H1 (cell line): ENCODE measurements at regions not wholly inside any gene's neighbourhood (a gene's known extent, or its start where the extent isn't known, plus 50 kb on each side); places are given as distances from the start of the nearest gene placed in this dataset.
"Not testable (repeated sequence)": the region's sequence is repeated elsewhere in the genome, so short reads cannot be mapped to it uniquely, and the experiment has no call there.

Experiments used
- CTCF ChIA-PET: fragments of 300-600 bp; sonication (Branson Sonifier 250); formaldehyde crosslinking; loops from one replicate; lab custom pipeline; 2021; ENCODE audit not compliant: partially characterized antibody; lab: Charles Lee
- POLR2A ChIA-PET: fragments of 300-600 bp; sonication (Branson Sonifier 250); formaldehyde crosslinking; loops from one replicate; lab custom pipeline; 2021; ENCODE audit warnings: inconsistent platforms; ENCODE audit not compliant: partially characterized antibody; lab: Charles Lee
- DNase-seq, 2 experiments: peaks; one replicate each; pipeline versions ENCODE4 v3.0.0 to v3.0.0-alpha.2; 2010 to 2022; ENCODE audit warnings: low spot score in 2 of 2, low read depth in 1 of 2, mixed read lengths in 1 of 2
- FAIRE-seq: peaks from 2 replicates; lab custom pipeline; 2011; peaks lifted over from hg19 to GRCh38; lab: Jason Lieb, UNC
- H2AFZ ChIP-seq: 2 replicates; pipeline ENCODE4 v1.8.1; 2012; ENCODE audit warnings: low read length, inconsistent platforms
- H2AK5ac ChIP-seq: 2 replicates; pipeline ENCODE4 v1.6.1; 2013; ENCODE audit warnings: low read depth, low read length
- H2BK120ac ChIP-seq: replicated peaks from 2 replicates; pipeline ENCODE3; 2013; ENCODE audit warnings: low read depth, low read length, inconsistent platforms
- H2BK12ac ChIP-seq: 2 replicates; pipeline ENCODE4 v1.6.1; 2013; ENCODE audit warnings: low read depth, low read length
- H2BK15ac ChIP-seq: 2 replicates; pipeline ENCODE4 v1.6.1; 2013; ENCODE audit warnings: low read length
- H2BK20ac ChIP-seq: 2 replicates; pipeline ENCODE4 v1.6.1; 2013; ENCODE audit warnings: low read length
- H2BK5ac ChIP-seq: 2 replicates; pipeline ENCODE4 v1.6.1; 2013; ENCODE audit warnings: low read depth, low read length
- H3K14ac ChIP-seq: 2 replicates; pipeline ENCODE4 v1.6.1; 2013; ENCODE audit warnings: inconsistent platforms; ENCODE audit not compliant: insufficient read length
- H3K18ac ChIP-seq: 2 replicates; pipeline ENCODE4 v1.6.1; 2013; ENCODE audit warnings: low read length; ENCODE audit errors: extremely low read depth
- H3K23ac ChIP-seq: 2 replicates; pipeline ENCODE4 v1.6.1; 2013; ENCODE audit warnings: inconsistent platforms; ENCODE audit not compliant: insufficient read length
- H3K23me2 ChIP-seq: 2 replicates; pipeline ENCODE4 v1.6.1; 2013; ENCODE audit warnings: low read depth, low read length
- H3K27ac ChIP-seq: 2 replicates; pipeline ENCODE4 v1.6.1; 2011; ENCODE audit warnings: low read depth, low read length, inconsistent platforms
- H3K27me3 ChIP-seq, 4 experiments: replicated peaks in 1 of 4; 1 replicate in 1 of 4; 2 replicates in 3 of 4; pipeline versions ENCODE4 v1.6.1 to v1.8.1; 2011 to 2013; ENCODE audit warnings: low read length in 3 of 4, mild to moderate bottlenecking in 3 of 4, inconsistent platforms in 2 of 4, mixed read lengths in 2 of 4, moderate library complexity in 1 of 4; ENCODE audit not compliant: control insufficient read depth in 3 of 4, insufficient read depth in 3 of 4; ENCODE audit errors: extremely low read depth in 1 of 4
- H3K36me3 ChIP-seq, 4 experiments: 2 replicates each; pipeline versions ENCODE4 v1.6.1 to v1.8.1; 2011 to 2013; ENCODE audit warnings: mild to moderate bottlenecking in 4 of 4, low read length in 3 of 4, moderate library complexity in 2 of 4, control low read depth in 1 of 4, inconsistent platforms in 1 of 4; ENCODE audit not compliant: insufficient read depth in 4 of 4, control insufficient read depth in 2 of 4
- H3K4ac ChIP-seq: replicated peaks from 2 replicates; pipeline ENCODE3; 2013; ENCODE audit warnings: low read length, low read depth, mixed read lengths, inconsistent platforms; ENCODE audit not compliant: insufficient read length
- H3K4me1 ChIP-seq, 4 experiments: replicated peaks in 1 of 4; 1 replicate in 1 of 4; 2 replicates in 3 of 4; pipeline versions ENCODE4 v1.6.1 to v1.8.1; 2011 to 2013; ENCODE audit warnings: low read length in 3 of 4, inconsistent platforms in 2 of 4, mixed read lengths in 1 of 4; ENCODE audit not compliant: insufficient read depth in 4 of 4, control insufficient read depth in 3 of 4
- H3K4me2 ChIP-seq, 2 experiments: 2 replicates each; pipeline versions ENCODE4 v1.6.1 to v1.8.1; 2011 to 2013; ENCODE audit warnings: low read depth in 2 of 2, low read length in 2 of 2, control low read depth in 1 of 2, inconsistent platforms in 1 of 2, mild to moderate bottlenecking in 1 of 2; ENCODE audit not compliant: insufficient read depth in 1 of 2
- H3K4me3 ChIP-seq, 4 experiments: fragments of 200-600, 300-600 bp in 1 of 4; sonication (generic), shearing (Covaris generic), sonication (Bioruptor Twin) in 1 of 4; 2 replicates each; pipeline versions ENCODE4 v1.5.1 to v1.8.1; 2011 to 2016; ENCODE audit warnings: low read length in 4 of 4, low read depth in 3 of 4, control low read depth in 2 of 4, inconsistent platforms in 2 of 4, mild to moderate bottlenecking in 2 of 4, mixed read lengths in 1 of 4, moderate library complexity in 1 of 4; ENCODE audit not compliant: insufficient read depth in 2 of 4; ENCODE audit errors: extremely low read depth in 1 of 4
- H3K56ac ChIP-seq: replicated peaks from 2 replicates; pipeline ENCODE3; 2013; ENCODE audit warnings: low read depth, mild to moderate bottlenecking, mixed read lengths, low read length, inconsistent platforms; ENCODE audit not compliant: insufficient read length
- H3K79me1 ChIP-seq: 2 replicates; pipeline ENCODE4 v1.6.1; 2013; ENCODE audit warnings: low read depth, low read length, control low read depth
- H3K79me2 ChIP-seq, 2 experiments: 2 replicates each; pipeline versions ENCODE4 v1.6.1 to v1.8.1; 2012 to 2013; ENCODE audit warnings: low read length in 2 of 2, mild to moderate bottlenecking in 2 of 2, inconsistent platforms in 1 of 2; ENCODE audit not compliant: insufficient read depth in 2 of 2, control insufficient read depth in 1 of 2
- H3K9ac ChIP-seq, 4 experiments: replicated peaks in 1 of 4; 1 replicate in 1 of 4; 2 replicates in 3 of 4; pipeline versions ENCODE4 v1.6.1 to v1.8.1; 2011 to 2013; ENCODE audit warnings: low read depth in 3 of 4, low read length in 3 of 4, control low read depth in 2 of 4, mild to moderate bottlenecking in 2 of 4, moderate library complexity in 2 of 4, inconsistent platforms in 1 of 4; ENCODE audit errors: extremely low read depth in 1 of 4
- H3K9me3 ChIP-seq, 2 experiments: 2 replicates each; pipeline versions ENCODE4 v1.6.1 to v1.8.1; 2012 to 2013; ENCODE audit warnings: mild to moderate bottlenecking in 2 of 2, moderate library complexity in 2 of 2, control low read depth in 1 of 2, inconsistent platforms in 1 of 2, low read depth in 1 of 2, low read length in 1 of 2, mixed read lengths in 1 of 2; ENCODE audit not compliant: insufficient read depth in 2 of 2
- H4K20me1 ChIP-seq, 2 experiments: replicated peaks in 1 of 2; 2 replicates each; pipeline versions ENCODE3 to v1.8.1; 2011 to 2013; ENCODE audit warnings: inconsistent platforms in 2 of 2, low read length in 2 of 2, mild to moderate bottlenecking in 1 of 2; ENCODE audit not compliant: insufficient read depth in 2 of 2, control insufficient read depth in 1 of 2
- H4K5ac ChIP-seq: 2 replicates; pipeline ENCODE4 v1.6.1; 2013; ENCODE audit warnings: low read length, low read depth, mixed read lengths, inconsistent platforms; ENCODE audit not compliant: insufficient read length
- H4K8ac ChIP-seq: 2 replicates; pipeline ENCODE4 v1.8.0; 2013; ENCODE audit warnings: mild to moderate bottlenecking, moderate library complexity, low read length, inconsistent platforms; ENCODE audit not compliant: insufficient read depth; ENCODE audit errors: extremely low read depth
- H4K91ac ChIP-seq: replicated peaks from 2 replicates; pipeline ENCODE3; 2013; ENCODE audit warnings: low read length, mixed read lengths, inconsistent platforms; ENCODE audit not compliant: insufficient read length
- WGBS, 2 experiments: shearing (Covaris generic) in 1 of 2; methylation state at CpG; one replicate each; pipeline versions ENCODE4 v1.1.6 to v1.1.7; 2013 to 2015; ENCODE audit warnings: low lambda C conversion rate in 2 of 2, mixed read lengths in 2 of 2, inconsistent platforms in 1 of 2, low coverage in 1 of 2, missing lambda C conversion rate in 1 of 2; ENCODE audit not compliant: insufficient replicate concordance in 2 of 2, insufficient coverage in 1 of 2, insufficient read length in 1 of 2; ENCODE audit errors: extremely low coverage in 1 of 2, missing lambda C conversion rate in 1 of 2; 5-methylcytosine and 5-hydroxymethylcytosine counted together

DNA sequence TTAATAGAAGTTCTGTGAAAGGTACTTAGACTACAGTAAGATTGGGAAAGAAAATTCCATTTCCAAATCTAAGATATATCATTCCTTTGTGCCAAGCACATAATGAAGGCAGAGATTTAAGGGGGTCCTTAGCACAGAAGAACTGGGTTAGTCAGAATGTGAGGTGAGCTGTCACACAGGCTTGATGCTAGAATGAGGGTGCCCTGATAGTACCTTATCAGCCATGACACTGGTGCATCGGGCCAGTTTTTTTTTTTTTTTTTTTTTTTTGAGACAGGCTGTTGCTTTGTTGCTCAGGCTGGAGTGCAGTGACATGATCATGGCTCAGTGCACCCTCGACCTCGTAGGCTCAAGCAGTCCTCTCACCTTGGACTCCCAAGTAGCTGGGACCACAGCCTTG lies 2169.6 kb upstream of the DEFB115 start:
- H2AK5ac ChIP-seq, H3K79me1 ChIP-seq, H2BK5ac ChIP-seq, H3K14ac ChIP-seq, H4K5ac ChIP-seq, H4K20me1 ChIP-seq, H3K18ac ChIP-seq, H2BK12ac ChIP-seq, H3K27ac ChIP-seq, H3K4me1 ChIP-seq, H3K23ac ChIP-seq, H3K9ac ChIP-seq, POLR2A ChIA-PET, FAIRE-seq, DNase-seq, H2BK20ac ChIP-seq, H2BK15ac ChIP-seq, H3K4ac ChIP-seq, H3K4me3 ChIP-seq, H3K36me3 ChIP-seq, H4K8ac ChIP-seq, H3K56ac ChIP-seq, H4K91ac ChIP-seq, H3K23me2 ChIP-seq, H2AFZ ChIP-seq, CTCF ChIA-PET, H3K4me2 ChIP-seq, H3K79me2 ChIP-seq, H3K27me3 ChIP-seq, H2BK120ac ChIP-seq: not testable (repeated sequence)
- no CpG with 5 or more reads among the region's 3 CpGs for WGBS, 2 experiments
- peaks cover 28% of the 10 kb centered on the region in 2 experiments for H3K9me3 ChIP-seq

DNA sequence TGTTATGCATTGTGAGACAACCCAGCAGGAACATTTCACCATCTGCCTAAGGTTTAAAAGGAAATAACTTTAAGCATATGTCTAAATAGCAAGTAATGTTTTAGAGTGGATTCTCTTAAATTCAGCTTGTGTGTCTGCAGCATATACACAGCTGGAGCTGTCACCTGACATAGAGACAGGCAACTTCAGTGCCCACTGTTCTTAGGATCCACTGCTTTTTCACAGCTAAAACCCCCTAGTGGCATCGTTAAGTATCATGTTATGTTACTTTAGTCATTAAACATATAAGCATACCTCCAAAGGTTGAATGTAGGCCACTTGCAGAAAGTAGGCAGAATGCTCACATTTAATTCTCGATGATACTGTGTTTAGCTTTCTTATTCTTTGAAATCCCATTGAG lies 2169.0 kb upstream of the DEFB115 start:
- H3K14ac ChIP-seq, DNase-seq, CTCF ChIA-PET, H2BK120ac ChIP-seq, H4K5ac ChIP-seq, H3K4me2 ChIP-seq, H2BK15ac ChIP-seq, H3K23ac ChIP-seq, FAIRE-seq, H2BK12ac ChIP-seq, H3K27ac ChIP-seq, H3K56ac ChIP-seq, H2BK20ac ChIP-seq, H3K4me3 ChIP-seq, POLR2A ChIA-PET, H3K23me2 ChIP-seq, H2BK5ac ChIP-seq, H3K79me1 ChIP-seq, H4K91ac ChIP-seq, H3K27me3 ChIP-seq, H3K36me3 ChIP-seq, H3K18ac ChIP-seq, H3K9ac ChIP-seq, H4K20me1 ChIP-seq, H3K4ac ChIP-seq, H2AK5ac ChIP-seq, H3K4me1 ChIP-seq, H2AFZ ChIP-seq, H4K8ac ChIP-seq, H3K79me2 ChIP-seq: not testable (repeated sequence)
- peaks cover 25 to 28% of the 10 kb centered on the region in 2 experiments for H3K9me3 ChIP-seq
- 75% methylated on average over 2 of the region's 2 CpGs; no CpG with 5 or more reads in 1 of the 2 experiments for WGBS, 2 experiments
